ENCODE measurements at regions not wholly inside any gene's neighbourhood (a gene's known extent, or its start where the extent isn't known, plus 50 kb on each side); places are given as distances from the start of the nearest gene placed in this dataset.

GRCh38 chr7:41584746-41585145, 118.1 kb downstream of the INHBA start:
- no peak for TF ChIP-seq CTCF (IDR thresholded peaks at IDR 0.05; ENCODE audit: borderline replicate concordance, control extremely low read depth, extremely low read depth, insufficient read depth, missing control alignments)
- no peak for DNase-seq (ENCODE audit: low spot score)
- in situ Hi-C loops (cut with MboI; ENCODE audit: low sequenced_read_pairs, unreplicated experiment) = no loop called here

- in situ Hi-C loops (cut with MboI; ENCODE audit: low sequenced_read_pairs, unreplicated experiment) = no loop called here
- TF ChIP-seq CTCF (IDR thresholded peaks at IDR 0.05; ENCODE audit: borderline replicate concordance, control extremely low read depth, extremely low read depth, insufficient read depth, missing control alignments) = no peak
- DNase-seq (ENCODE audit: low spot score) = no peak
Observed at GRCh38 chr7:41582116-41582515, 120.8 kb downstream of the INHBA start.

GRCh38 chr7:41581041-41581440, 121.8 kb downstream of the INHBA start:
- no peak for TF ChIP-seq CTCF (IDR thresholded peaks at IDR 0.05; ENCODE audit: borderline replicate concordance, control extremely low read depth, extremely low read depth, insufficient read depth, missing control alignments)
- DNase-seq (ENCODE audit: low spot score) = no peak
- in situ Hi-C loops (cut with MboI; ENCODE audit: low sequenced_read_pairs, unreplicated experiment) = no loop called here

- no peak for DNase-seq (ENCODE audit: low spot score)
- in situ Hi-C loops (cut with MboI; ENCODE audit: low sequenced_read_pairs, unreplicated experiment) = no loop called here
- TF ChIP-seq CTCF (IDR thresholded peaks at IDR 0.05; ENCODE audit: borderline replicate concordance, control extremely low read depth, extremely low read depth, insufficient read depth, missing control alignments) = no peak
Observed at GRCh38 chr7:41579961-41580935, 122.6 kb downstream of the INHBA start.

- no peak for DNase-seq (ENCODE audit: low spot score)
- no peak for TF ChIP-seq CTCF (IDR thresholded peaks at IDR 0.05; ENCODE audit: borderline replicate concordance, control extremely low read depth, extremely low read depth, insufficient read depth, missing control alignments)
- in situ Hi-C loops (cut with MboI; ENCODE audit: low sequenced_read_pairs, unreplicated experiment) = no loop called here
Observed at GRCh38 chr7:41578700-41579099, 124.2 kb downstream of the INHBA start.

GRCh38 chr7:41576166-41576565, 126.7 kb downstream of the INHBA start:
- no peak for TF ChIP-seq CTCF (IDR thresholded peaks at IDR 0.05; ENCODE audit: borderline replicate concordance, control extremely low read depth, extremely low read depth, insufficient read depth, missing control alignments)
- in situ Hi-C loops (cut with MboI; ENCODE audit: low sequenced_read_pairs, unreplicated experiment) = no loop called here
- no peak for DNase-seq (ENCODE audit: low spot score)

Data from GM13976 (cell line).